Upper lobe of right lung (tissue), 1 donor: ENCODE measurements at regions not wholly inside any gene's neighbourhood (a gene's known extent, or its start where the extent isn't known, plus 50 kb on each side); places are given as distances from the start of the nearest gene placed in this dataset.
A peak's percentile ranks its signal among the peaks of the same experiment; 100 is the strongest.
"Not testable (repeated sequence)": the region's sequence is repeated elsewhere in the genome, so short reads cannot be mapped to it uniquely, and the experiment has no call there.

Source experiments
- ATAC-seq: fragments of 200-7000 bp; cut with Tn5 transposase; one replicate; pipeline ENCODE4 v1.9.1; 2020; ENCODE audit warnings: mild to moderate bottlenecking, moderate library complexity
- DNase-seq: peaks from one replicate; pipeline ENCODE4 v3.0.0-alpha.2; 2020
- H3K27ac ChIP-seq: fragments of 200-600 bp; one replicate; pipeline ENCODE4 v1.8.0; 2022
- H3K27me3 ChIP-seq: fragments of 200-600 bp; one replicate; pipeline ENCODE4 v1.8.0; 2022; ENCODE audit warnings: mild to moderate bottlenecking
- H3K36me3 ChIP-seq: fragments of 200-600 bp; one replicate; pipeline ENCODE4 v1.8.0; 2022
- H3K4me1 ChIP-seq: fragments of 200-600 bp; one replicate; pipeline ENCODE4 v1.8.0; 2022
- H3K4me3 ChIP-seq: fragments of 200-600 bp; one replicate; pipeline ENCODE4 v1.8.0; 2022; ENCODE audit warnings: mild to moderate bottlenecking
- H3K9me3 ChIP-seq: fragments of 200-600 bp; one replicate; pipeline ENCODE4 v1.8.0; 2022
- intact Hi-C: fragments of 100-400 bp; cut with DNase I; formaldehyde crosslinking; loops from one replicate; pipeline ENCODE4 v1.11.0; 2022
- TF ChIP-seq, protein P1 (sequence below): fragments of 200-600 bp; IDR thresholded peaks from one replicate; pipeline ENCODE4 v1.8.0; 2022; ENCODE audit warnings: antibody characterized with exemption
- donor health status: DM: no; HTN: yes; CAD: no; lungs with severe emphysema.

GRCh38 chr17:77831474-77832179 is 126.9 kb upstream of the TNRC6C start:
- no peaks in the 10 kb centered on the region for H3K9me3 ChIP-seq
- intact Hi-C loops, result no loop called here
- H3K27ac ChIP-seq, result no peak overlapping the region
- H3K4me3 ChIP-seq, result no peak overlapping the region
- H3K4me1 ChIP-seq, result peaks cover 23% of the 10 kb centered on the region
- TF ChIP-seq, protein P1, sequence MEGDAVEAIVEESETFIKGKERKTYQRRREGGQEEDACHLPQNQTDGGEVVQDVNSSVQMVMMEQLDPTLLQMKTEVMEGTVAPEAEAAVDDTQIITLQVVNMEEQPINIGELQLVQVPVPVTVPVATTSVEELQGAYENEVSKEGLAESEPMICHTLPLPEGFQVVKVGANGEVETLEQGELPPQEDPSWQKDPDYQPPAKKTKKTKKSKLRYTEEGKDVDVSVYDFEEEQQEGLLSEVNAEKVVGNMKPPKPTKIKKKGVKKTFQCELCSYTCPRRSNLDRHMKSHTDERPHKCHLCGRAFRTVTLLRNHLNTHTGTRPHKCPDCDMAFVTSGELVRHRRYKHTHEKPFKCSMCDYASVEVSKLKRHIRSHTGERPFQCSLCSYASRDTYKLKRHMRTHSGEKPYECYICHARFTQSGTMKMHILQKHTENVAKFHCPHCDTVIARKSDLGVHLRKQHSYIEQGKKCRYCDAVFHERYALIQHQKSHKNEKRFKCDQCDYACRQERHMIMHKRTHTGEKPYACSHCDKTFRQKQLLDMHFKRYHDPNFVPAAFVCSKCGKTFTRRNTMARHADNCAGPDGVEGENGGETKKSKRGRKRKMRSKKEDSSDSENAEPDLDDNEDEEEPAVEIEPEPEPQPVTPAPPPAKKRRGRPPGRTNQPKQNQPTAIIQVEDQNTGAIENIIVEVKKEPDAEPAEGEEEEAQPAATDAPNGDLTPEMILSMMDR, result no peak
- DNase-seq (peak; percentile 19), ATAC-seq (no peak)
- H3K27me3 ChIP-seq, result no peaks in the 10 kb centered on the region
- no peaks in the 10 kb centered on the region for H3K36me3 ChIP-seq

- intact Hi-C loops, result no loop called here
- H3K4me1 ChIP-seq, result peaks cover 23% of the 10 kb centered on the region
- TF ChIP-seq, protein P1, result no peak
- H3K27ac ChIP-seq, result no peak overlapping the region
- no peak for ATAC-seq
- no peaks in the 10 kb centered on the region for H3K36me3 ChIP-seq
- DNase-seq, result no peak
- H3K27me3 ChIP-seq, result no peaks in the 10 kb centered on the region
- no peaks in the 10 kb centered on the region for H3K9me3 ChIP-seq
- H3K4me3 ChIP-seq, result no peak overlapping the region
These were observed 126.3 kb upstream of the TNRC6C start for GRCh38 chr17:77832180-77832560.

DNA sequence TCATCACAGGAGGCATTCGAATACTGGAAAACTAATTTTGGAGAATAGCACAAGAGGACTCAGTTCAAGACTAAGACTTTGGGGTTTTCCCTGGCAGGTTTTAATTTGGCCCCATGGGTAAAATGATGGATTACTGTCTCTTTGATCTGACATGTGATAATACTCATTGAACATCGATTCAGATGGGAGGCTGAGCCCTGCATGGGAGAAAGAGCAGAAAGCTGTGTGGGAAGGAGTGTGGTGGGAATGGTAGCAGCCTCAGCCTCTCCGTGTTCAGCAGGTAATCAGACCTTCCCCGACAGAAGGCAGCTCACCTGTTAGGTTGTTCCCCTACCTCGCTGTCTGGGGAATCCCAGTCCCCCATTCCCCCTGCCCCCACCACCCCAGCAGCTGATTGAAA is 124.7 kb upstream of the TNRC6C start:
- no peaks in the 10 kb centered on the region for H3K27me3 ChIP-seq
- H3K4me1 ChIP-seq, result peaks cover 23% of the 10 kb centered on the region
- DNase-seq, result no peak
- no peaks in the 10 kb centered on the region for H3K9me3 ChIP-seq
- no peak for ATAC-seq
- intact Hi-C loops, result no loop called here
- H3K27ac ChIP-seq, result no peak overlapping the region
- H3K36me3 ChIP-seq, result no peaks in the 10 kb centered on the region
- TF ChIP-seq, protein P1, result no peak
- H3K4me3 ChIP-seq, result no peak overlapping the region

DNA sequence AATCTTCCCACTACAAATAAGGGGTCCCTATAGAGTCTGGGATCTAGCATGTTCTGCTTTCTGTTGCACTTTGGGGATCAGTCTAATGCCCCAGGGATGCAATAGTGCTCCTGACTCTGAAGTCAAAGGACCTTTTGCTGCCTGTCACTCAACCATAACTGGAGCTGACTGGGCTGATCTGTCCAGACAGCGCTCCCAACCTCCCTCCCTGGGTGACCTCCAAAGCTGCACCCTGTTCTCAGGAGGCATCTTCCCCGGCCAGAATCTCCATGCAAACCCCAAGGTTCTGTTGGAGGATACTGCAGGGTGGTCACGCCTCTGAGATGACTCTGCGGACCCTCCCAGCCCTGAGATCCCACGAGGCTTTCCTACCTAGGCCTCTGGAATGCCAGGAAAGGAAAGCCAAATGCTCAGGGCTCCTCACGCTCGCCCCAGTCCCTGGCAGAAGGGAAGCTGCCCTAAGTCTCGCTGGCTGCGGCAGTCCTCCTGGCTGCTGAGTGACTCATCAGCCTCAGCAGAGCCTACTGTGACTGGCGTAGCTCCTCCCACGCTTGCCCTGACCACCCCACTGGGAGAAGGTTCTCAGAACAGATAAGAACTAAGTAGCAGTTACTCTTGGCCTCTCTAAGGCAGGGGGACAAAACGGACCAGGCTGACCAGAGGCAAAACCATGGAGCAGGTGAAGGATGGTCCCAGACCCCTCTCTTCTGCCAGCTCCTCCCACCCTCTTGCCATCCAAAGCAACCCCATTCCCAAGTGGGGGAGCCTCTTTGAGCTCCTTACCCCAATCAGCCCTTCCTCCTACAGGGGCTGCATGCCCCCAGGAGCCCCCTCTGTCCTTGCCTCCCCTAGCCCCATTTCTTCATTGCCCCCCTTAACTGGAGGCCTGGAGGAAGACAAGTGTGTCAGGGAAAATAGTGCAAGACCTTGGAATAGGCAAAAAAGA is 124.1 kb upstream of the TNRC6C start:
- Histone ChIP-seq H3K36me3 (no peaks in the 10 kb centered on the region), H3K4me3 (no peak overlapping the region), H3K27me3 (no peaks in the 10 kb centered on the region), H3K9me3 (no peaks in the 10 kb centered on the region), H3K4me1 (peaks cover 23% of the 10 kb centered on the region), H3K27ac (no peak overlapping the region)
- intact Hi-C loops, result no loop called here
- DNase-seq (peak; percentile 88), ATAC-seq (peak; percentile 92)
- TF ChIP-seq, protein P1, result no peak

DNA sequence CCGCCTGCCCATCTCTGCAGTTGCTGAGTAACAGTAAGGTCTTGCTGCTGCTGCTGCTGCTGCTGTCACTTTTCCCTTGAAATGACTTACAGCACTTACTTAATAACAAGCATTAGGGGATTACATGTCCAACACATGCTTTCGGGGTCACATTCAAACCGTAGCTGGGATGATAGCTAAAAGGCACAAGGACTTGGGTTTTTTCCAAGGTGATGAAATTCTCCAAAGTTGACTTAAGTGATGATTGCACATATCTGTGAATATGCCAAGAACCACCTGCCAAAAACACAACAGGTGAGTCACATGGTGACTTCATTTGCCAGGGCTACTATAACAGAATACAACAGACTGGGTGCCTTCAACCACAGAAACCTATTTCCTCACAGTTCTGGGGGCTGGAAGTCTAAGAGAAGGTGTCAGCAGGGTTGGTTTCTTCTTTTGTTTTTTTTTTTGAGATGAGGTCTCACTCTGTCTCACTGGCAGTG is 121.9 kb upstream of the TNRC6C start:
- peak; percentile 52 for ATAC-seq
- H3K27ac ChIP-seq, result no peak overlapping the region
- peaks cover 10% of the 10 kb centered on the region for H3K4me1 ChIP-seq
- intact Hi-C loops, result no loop called here
- no peaks in the 10 kb centered on the region for H3K27me3 ChIP-seq
- TF ChIP-seq, protein P1, result no peak
- no peaks in the 10 kb centered on the region for H3K9me3 ChIP-seq
- DNase-seq, result no peak
- no peaks in the 10 kb centered on the region for H3K36me3 ChIP-seq
- H3K4me3 ChIP-seq, result no peak overlapping the region

- H3K27me3 ChIP-seq, ATAC-seq, H3K27ac ChIP-seq, H3K4me3 ChIP-seq, intact Hi-C loops, H3K9me3 ChIP-seq, H3K36me3 ChIP-seq: not testable (repeated sequence)
- H3K4me1 ChIP-seq, result peaks cover 10% of the 10 kb centered on the region
- peak; percentile 23 for DNase-seq
These were observed 121.4 kb upstream of the TNRC6C start for GRCh38 chr17:77837072-77837471.
